H1 (cell line): ENCODE measurements at regions not wholly inside any gene's neighbourhood (a gene's known extent, or its start where the extent isn't known, plus 50 kb on each side); places are given as distances from the start of the nearest gene placed in this dataset.

Experiments used
- NRF1 ChIP-seq: IDR thresholded peaks from 2 replicates; pipeline ENCODE4 v1.6.1; 2011; ENCODE audit warnings: mild to moderate bottlenecking, low read depth, low read length, improper control_type of control experiment
- SP4 ChIP-seq: IDR thresholded peaks from 2 replicates; pipeline ENCODE4 v1.6.1; 2012; ENCODE audit warnings: low read length, inconsistent platforms
- TF ChIP-seq, protein P1 (sequence below): fragments of 300-600 bp; sonication (generic); IDR thresholded peaks from 2 replicates; pipeline ENCODE4 v1.7.1; 2012; ENCODE audit warnings: low read length, moderate library complexity, mild to moderate bottlenecking, inconsistent platforms; ENCODE audit not compliant: insufficient replicate concordance
- TF ChIP-seq, protein P2 (sequence below): IDR thresholded peaks from 2 replicates; pipeline ENCODE4 v1.6.1; 2012; ENCODE audit warnings: low read length, inconsistent platforms
- TF ChIP-seq, protein P3 (sequence below): IDR thresholded peaks from 2 replicates; pipeline ENCODE4 v1.6.1; 2011; ENCODE audit warnings: low read length, improper control_type of control experiment
- TF ChIP-seq, protein P4 (sequence below), 3 experiments: IDR thresholded peaks; 1 replicate in 2 of 3; 2 replicates in 1 of 3; pipeline versions ENCODE4 v1.5.1 to v1.6.1; 2011; ENCODE audit warnings: low read length in 3 of 3, mild to moderate bottlenecking in 3 of 3, inconsistent platforms in 2 of 3, low read depth in 1 of 3, moderate library complexity in 1 of 3; ENCODE audit not compliant: insufficient read depth in 1 of 3; ENCODE audit errors: control extremely low read depth in 1 of 3

DNA sequence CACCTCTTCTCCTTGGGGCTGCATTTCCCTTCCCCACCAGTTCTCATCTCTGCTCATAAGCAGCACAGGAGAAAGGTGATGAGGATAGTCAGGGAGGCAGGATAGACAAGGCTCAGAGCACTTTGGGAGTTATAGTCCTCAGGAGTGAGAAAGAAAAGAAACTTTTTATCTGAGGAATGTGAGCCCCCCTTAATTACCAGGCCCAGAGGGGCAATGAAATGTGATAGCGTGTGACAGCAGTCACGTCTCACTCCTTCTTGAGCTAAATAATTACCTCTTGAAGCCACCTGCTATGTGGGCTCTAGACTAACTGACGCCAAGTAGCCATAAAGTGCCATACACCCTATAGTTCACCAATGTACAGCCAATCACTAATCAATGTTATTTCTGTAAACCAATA lies 105.8 kb downstream of the SPP2 start (continued):
- TF ChIP-seq, protein P1, sequence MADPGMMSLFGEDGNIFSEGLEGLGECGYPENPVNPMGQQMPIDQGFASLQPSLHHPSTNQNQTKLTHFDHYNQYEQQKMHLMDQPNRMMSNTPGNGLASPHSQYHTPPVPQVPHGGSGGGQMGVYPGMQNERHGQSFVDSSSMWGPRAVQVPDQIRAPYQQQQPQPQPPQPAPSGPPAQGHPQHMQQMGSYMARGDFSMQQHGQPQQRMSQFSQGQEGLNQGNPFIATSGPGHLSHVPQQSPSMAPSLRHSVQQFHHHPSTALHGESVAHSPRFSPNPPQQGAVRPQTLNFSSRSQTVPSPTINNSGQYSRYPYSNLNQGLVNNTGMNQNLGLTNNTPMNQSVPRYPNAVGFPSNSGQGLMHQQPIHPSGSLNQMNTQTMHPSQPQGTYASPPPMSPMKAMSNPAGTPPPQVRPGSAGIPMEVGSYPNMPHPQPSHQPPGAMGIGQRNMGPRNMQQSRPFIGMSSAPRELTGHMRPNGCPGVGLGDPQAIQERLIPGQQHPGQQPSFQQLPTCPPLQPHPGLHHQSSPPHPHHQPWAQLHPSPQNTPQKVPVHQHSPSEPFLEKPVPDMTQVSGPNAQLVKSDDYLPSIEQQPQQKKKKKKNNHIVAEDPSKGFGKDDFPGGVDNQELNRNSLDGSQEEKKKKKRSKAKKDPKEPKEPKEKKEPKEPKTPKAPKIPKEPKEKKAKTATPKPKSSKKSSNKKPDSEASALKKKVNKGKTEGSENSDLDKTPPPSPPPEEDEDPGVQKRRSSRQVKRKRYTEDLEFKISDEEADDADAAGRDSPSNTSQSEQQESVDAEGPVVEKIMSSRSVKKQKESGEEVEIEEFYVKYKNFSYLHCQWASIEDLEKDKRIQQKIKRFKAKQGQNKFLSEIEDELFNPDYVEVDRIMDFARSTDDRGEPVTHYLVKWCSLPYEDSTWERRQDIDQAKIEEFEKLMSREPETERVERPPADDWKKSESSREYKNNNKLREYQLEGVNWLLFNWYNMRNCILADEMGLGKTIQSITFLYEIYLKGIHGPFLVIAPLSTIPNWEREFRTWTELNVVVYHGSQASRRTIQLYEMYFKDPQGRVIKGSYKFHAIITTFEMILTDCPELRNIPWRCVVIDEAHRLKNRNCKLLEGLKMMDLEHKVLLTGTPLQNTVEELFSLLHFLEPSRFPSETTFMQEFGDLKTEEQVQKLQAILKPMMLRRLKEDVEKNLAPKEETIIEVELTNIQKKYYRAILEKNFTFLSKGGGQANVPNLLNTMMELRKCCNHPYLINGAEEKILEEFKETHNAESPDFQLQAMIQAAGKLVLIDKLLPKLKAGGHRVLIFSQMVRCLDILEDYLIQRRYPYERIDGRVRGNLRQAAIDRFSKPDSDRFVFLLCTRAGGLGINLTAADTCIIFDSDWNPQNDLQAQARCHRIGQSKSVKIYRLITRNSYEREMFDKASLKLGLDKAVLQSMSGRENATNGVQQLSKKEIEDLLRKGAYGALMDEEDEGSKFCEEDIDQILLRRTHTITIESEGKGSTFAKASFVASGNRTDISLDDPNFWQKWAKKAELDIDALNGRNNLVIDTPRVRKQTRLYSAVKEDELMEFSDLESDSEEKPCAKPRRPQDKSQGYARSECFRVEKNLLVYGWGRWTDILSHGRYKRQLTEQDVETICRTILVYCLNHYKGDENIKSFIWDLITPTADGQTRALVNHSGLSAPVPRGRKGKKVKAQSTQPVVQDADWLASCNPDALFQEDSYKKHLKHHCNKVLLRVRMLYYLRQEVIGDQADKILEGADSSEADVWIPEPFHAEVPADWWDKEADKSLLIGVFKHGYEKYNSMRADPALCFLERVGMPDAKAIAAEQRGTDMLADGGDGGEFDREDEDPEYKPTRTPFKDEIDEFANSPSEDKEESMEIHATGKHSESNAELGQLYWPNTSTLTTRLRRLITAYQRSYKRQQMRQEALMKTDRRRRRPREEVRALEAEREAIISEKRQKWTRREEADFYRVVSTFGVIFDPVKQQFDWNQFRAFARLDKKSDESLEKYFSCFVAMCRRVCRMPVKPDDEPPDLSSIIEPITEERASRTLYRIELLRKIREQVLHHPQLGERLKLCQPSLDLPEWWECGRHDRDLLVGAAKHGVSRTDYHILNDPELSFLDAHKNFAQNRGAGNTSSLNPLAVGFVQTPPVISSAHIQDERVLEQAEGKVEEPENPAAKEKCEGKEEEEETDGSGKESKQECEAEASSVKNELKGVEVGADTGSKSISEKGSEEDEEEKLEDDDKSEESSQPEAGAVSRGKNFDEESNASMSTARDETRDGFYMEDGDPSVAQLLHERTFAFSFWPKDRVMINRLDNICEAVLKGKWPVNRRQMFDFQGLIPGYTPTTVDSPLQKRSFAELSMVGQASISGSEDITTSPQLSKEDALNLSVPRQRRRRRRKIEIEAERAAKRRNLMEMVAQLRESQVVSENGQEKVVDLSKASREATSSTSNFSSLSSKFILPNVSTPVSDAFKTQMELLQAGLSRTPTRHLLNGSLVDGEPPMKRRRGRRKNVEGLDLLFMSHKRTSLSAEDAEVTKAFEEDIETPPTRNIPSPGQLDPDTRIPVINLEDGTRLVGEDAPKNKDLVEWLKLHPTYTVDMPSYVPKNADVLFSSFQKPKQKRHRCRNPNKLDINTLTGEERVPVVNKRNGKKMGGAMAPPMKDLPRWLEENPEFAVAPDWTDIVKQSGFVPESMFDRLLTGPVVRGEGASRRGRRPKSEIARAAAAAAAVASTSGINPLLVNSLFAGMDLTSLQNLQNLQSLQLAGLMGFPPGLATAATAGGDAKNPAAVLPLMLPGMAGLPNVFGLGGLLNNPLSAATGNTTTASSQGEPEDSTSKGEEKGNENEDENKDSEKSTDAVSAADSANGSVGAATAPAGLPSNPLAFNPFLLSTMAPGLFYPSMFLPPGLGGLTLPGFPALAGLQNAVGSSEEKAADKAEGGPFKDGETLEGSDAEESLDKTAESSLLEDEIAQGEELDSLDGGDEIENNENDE: no peak
- TF ChIP-seq, protein P2, sequence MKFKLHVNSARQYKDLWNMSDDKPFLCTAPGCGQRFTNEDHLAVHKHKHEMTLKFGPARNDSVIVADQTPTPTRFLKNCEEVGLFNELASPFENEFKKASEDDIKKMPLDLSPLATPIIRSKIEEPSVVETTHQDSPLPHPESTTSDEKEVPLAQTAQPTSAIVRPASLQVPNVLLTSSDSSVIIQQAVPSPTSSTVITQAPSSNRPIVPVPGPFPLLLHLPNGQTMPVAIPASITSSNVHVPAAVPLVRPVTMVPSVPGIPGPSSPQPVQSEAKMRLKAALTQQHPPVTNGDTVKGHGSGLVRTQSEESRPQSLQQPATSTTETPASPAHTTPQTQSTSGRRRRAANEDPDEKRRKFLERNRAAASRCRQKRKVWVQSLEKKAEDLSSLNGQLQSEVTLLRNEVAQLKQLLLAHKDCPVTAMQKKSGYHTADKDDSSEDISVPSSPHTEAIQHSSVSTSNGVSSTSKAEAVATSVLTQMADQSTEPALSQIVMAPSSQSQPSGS: no peak
- TF ChIP-seq SP4: no peak
- TF ChIP-seq NRF1: no peak
- TF ChIP-seq, protein P3, sequence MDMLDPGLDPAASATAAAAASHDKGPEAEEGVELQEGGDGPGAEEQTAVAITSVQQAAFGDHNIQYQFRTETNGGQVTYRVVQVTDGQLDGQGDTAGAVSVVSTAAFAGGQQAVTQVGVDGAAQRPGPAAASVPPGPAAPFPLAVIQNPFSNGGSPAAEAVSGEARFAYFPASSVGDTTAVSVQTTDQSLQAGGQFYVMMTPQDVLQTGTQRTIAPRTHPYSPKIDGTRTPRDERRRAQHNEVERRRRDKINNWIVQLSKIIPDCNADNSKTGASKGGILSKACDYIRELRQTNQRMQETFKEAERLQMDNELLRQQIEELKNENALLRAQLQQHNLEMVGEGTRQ: no peak
- TF ChIP-seq, protein P4, sequence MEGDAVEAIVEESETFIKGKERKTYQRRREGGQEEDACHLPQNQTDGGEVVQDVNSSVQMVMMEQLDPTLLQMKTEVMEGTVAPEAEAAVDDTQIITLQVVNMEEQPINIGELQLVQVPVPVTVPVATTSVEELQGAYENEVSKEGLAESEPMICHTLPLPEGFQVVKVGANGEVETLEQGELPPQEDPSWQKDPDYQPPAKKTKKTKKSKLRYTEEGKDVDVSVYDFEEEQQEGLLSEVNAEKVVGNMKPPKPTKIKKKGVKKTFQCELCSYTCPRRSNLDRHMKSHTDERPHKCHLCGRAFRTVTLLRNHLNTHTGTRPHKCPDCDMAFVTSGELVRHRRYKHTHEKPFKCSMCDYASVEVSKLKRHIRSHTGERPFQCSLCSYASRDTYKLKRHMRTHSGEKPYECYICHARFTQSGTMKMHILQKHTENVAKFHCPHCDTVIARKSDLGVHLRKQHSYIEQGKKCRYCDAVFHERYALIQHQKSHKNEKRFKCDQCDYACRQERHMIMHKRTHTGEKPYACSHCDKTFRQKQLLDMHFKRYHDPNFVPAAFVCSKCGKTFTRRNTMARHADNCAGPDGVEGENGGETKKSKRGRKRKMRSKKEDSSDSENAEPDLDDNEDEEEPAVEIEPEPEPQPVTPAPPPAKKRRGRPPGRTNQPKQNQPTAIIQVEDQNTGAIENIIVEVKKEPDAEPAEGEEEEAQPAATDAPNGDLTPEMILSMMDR (IDR thresholded peaks at IDR 0.05; ENCODE audit: control extremely low read depth in 1 of 3, insufficient read depth in 1 of 3, low read depth in 1 of 3, low read length in 3 of 3): no peak
